DOHH2 (cell line): ENCODE measurements at regions not wholly inside any gene's neighbourhood (a gene's known extent, or its start where the extent isn't known, plus 50 kb on each side); places are given as distances from the start of the nearest gene placed in this dataset.

Experiments
- EZH2phosphoT487 ChIP-seq: fragments of 200-600 bp; sonication (generic); IDR thresholded peaks from 2 replicates; pipeline ENCODE4 v1.6.1; 2017; ENCODE audit warnings: borderline replicate concordance, mild to moderate bottlenecking, antibody characterized with exemption, low read length, moderate library complexity, mixed read lengths
- TF ChIP-seq, protein P1 (sequence below): fragments of 200-600 bp; sonication (generic); IDR thresholded peaks from one replicate; pipeline ENCODE4 v1.5.1; 2014; ENCODE audit warnings: antibody characterized with exemption, mild to moderate bottlenecking, low read depth, low read length; ENCODE audit not compliant: poor library complexity, severe bottlenecking

DNA sequence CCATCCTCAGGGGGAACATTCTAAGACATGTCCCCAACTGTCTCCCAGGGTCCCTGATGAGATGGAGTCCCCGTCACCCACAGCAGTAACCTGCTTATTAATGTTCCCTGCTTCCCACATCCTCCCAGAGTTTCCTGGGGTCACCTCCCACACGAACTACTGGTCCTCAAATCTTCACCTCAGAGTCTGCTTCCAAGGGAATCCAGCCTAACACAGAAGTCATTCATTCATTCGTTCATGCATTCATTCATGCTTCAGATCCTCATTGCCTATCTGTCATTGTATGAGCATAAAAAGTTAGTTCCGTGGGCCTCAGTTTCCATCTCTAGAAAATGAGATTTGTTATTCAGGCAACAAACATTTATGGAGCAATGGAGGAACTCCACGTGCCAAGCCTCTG, 516.2 kb downstream of the SHQ1 start:
- TF ChIP-seq, protein P1, sequence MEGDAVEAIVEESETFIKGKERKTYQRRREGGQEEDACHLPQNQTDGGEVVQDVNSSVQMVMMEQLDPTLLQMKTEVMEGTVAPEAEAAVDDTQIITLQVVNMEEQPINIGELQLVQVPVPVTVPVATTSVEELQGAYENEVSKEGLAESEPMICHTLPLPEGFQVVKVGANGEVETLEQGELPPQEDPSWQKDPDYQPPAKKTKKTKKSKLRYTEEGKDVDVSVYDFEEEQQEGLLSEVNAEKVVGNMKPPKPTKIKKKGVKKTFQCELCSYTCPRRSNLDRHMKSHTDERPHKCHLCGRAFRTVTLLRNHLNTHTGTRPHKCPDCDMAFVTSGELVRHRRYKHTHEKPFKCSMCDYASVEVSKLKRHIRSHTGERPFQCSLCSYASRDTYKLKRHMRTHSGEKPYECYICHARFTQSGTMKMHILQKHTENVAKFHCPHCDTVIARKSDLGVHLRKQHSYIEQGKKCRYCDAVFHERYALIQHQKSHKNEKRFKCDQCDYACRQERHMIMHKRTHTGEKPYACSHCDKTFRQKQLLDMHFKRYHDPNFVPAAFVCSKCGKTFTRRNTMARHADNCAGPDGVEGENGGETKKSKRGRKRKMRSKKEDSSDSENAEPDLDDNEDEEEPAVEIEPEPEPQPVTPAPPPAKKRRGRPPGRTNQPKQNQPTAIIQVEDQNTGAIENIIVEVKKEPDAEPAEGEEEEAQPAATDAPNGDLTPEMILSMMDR, result no peak
- TF ChIP-seq EZH2phosphoT487, result no peak
